ENCODE measurements at regions not wholly inside any gene's neighbourhood (a gene's known extent, or its start where the extent isn't known, plus 50 kb on each side); places are given as distances from the start of the nearest gene placed in this dataset.

- TF ChIP-seq ZNF609 (CRISPR knock-in tag; IDR thresholded peaks at IDR 0.05; ENCODE audit: borderline replicate concordance) (no peak), CTCF (CRISPR knock-in tag; IDR thresholded peaks at IDR 0.05) (no peak), POLR2G (IDR thresholded peaks at IDR 0.05; ENCODE audit: low read depth, low read length) (no peak), ZBTB40 (IDR thresholded peaks at IDR 0.05) (no peak), ZBTB40 (CRISPR knock-in tag; IDR thresholded peaks at IDR 0.05) (no peak), EED (CRISPR knock-in tag; IDR thresholded peaks at IDR 0.05) (no peak), ZBTB34 (CRISPR knock-in tag; IDR thresholded peaks at IDR 0.05) (no peak), GABPA (IDR thresholded peaks at IDR 0.05; ENCODE audit: low read depth, low read length) (no peak), GABPA (CRISPR knock-in tag; IDR thresholded peaks at IDR 0.05; ENCODE audit: low read depth) (no peak), POLR2A (IDR thresholded peaks at IDR 0.05; ENCODE audit: insufficient read depth in 1 of 2, low read depth in 2 of 2, low read length in 2 of 2) (no peak), FOXJ3 (CRISPR knock-in tag; IDR thresholded peaks at IDR 0.05; ENCODE audit: borderline replicate concordance) (no peak), ZNF274 (CRISPR knock-in tag; IDR thresholded peaks at IDR 0.05) (no peak), ATF2 (CRISPR knock-in tag; IDR thresholded peaks at IDR 0.05) (no peak), FOXM1 (CRISPR knock-in tag; IDR thresholded peaks at IDR 0.05) (no peak), PBX3 (CRISPR knock-in tag; IDR thresholded peaks at IDR 0.05; ENCODE audit: borderline replicate concordance) (no peak)
Observed at GRCh38 chr2:5183031-5183430, 509.2 kb upstream of the SOX11 start.
